Kidney epithelial cell (primary cell): ENCODE measurements at regions not wholly inside any gene's neighbourhood (a gene's known extent, or its start where the extent isn't known, plus 50 kb on each side); places are given as distances from the start of the nearest gene placed in this dataset.

ENCODE experiments used
- DNase-seq: peaks from one replicate; pipeline ENCODE4 v3.0.0-alpha.2; 2010; ENCODE audit warnings: low read depth
- H3K27me3 ChIP-seq: 2 replicates; pipeline ENCODE4 v1.6.0; 2011; ENCODE audit warnings: low read length; ENCODE audit not compliant: control insufficient read depth, insufficient read depth
- H3K36me3 ChIP-seq: 2 replicates; pipeline ENCODE4 v1.5.1; 2011; ENCODE audit warnings: low read length; ENCODE audit not compliant: control insufficient read depth, insufficient read depth
- H3K4me3 ChIP-seq: 2 replicates; pipeline ENCODE4 v1.5.1; 2011; ENCODE audit warnings: low read depth, mild to moderate bottlenecking, control low read depth, low read length
- CTCF ChIP-seq: IDR thresholded peaks from 2 replicates; pipeline ENCODE4 v1.5.1; 2011; ENCODE audit warnings: mild to moderate bottlenecking, moderate library complexity, low read length, control low read depth, inconsistent platforms; ENCODE audit not compliant: insufficient read depth, poor library complexity, severe bottlenecking

- DNase-seq = no peak
- Histone ChIP-seq H3K27me3 (no peaks in the 10 kb centered on the region), H3K4me3 (no peak overlapping the region), H3K36me3 (no peaks in the 10 kb centered on the region)
- TF ChIP-seq CTCF = no peak
Measured at GRCh38 chr13:107713314-107713713, 502.0 kb downstream of the LIG4 start.

- Histone ChIP-seq H3K27me3 (no peaks in the 10 kb centered on the region), H3K36me3 (no peaks in the 10 kb centered on the region), H3K4me3 (no peak overlapping the region)
- no peak for DNase-seq
- no peak for TF ChIP-seq CTCF
Measured at GRCh38 chr13:107712145-107712860, 503.0 kb downstream of the LIG4 start.

- H3K36me3 ChIP-seq = no peaks in the 10 kb centered on the region
- no peak overlapping the region for H3K4me3 ChIP-seq
- no peak for TF ChIP-seq CTCF
- no peaks in the 10 kb centered on the region for H3K27me3 ChIP-seq
- DNase-seq = no peak
Measured at GRCh38 chr13:107690181-107690580, 525.2 kb downstream of the LIG4 start.

GRCh38 chr13:107685876-107686275 is 529.5 kb downstream of the LIG4 start:
- Histone ChIP-seq H3K27me3 (no peaks in the 10 kb centered on the region), H3K4me3 (no peak overlapping the region), H3K36me3 (no peaks in the 10 kb centered on the region)
- no peak for TF ChIP-seq CTCF
- DNase-seq = no peak

GRCh38 chr13:107681600-107681999 is 533.7 kb downstream of the LIG4 start:
- TF ChIP-seq CTCF = no peak
- Histone ChIP-seq H3K36me3 (no peaks in the 10 kb centered on the region), H3K4me3 (no peak overlapping the region), H3K27me3 (no peaks in the 10 kb centered on the region)
- DNase-seq = no peak

- H3K4me3 ChIP-seq = no peak overlapping the region
- no peaks in the 10 kb centered on the region for H3K27me3 ChIP-seq
- peak; percentile 27 for TF ChIP-seq CTCF
Measured at GRCh38 chr13:107680115-107680514, 535.2 kb downstream of the LIG4 start.

More at GRCh38 chr13:107680115-107680514, 535.2 kb downstream of the LIG4 start:
- no peaks in the 10 kb centered on the region for H3K36me3 ChIP-seq
- no peak for DNase-seq
